ENCODE measurements at regions not wholly inside any gene's neighbourhood (a gene's known extent, or its start where the extent isn't known, plus 50 kb on each side); places are given as distances from the start of the nearest gene placed in this dataset.

GRCh38 chr2:128605421-128605820 lies 286.8 kb upstream of the HS6ST1 start:
- TF ChIP-seq EZH2phosphoT487 (IDR thresholded peaks at IDR 0.05; ENCODE audit: borderline replicate concordance, low read length) (no peak), EZH2 (IDR thresholded peaks at IDR 0.05; ENCODE audit: low read length, unreplicated experiment) (no peak)
- TF ChIP-seq, protein P1, sequence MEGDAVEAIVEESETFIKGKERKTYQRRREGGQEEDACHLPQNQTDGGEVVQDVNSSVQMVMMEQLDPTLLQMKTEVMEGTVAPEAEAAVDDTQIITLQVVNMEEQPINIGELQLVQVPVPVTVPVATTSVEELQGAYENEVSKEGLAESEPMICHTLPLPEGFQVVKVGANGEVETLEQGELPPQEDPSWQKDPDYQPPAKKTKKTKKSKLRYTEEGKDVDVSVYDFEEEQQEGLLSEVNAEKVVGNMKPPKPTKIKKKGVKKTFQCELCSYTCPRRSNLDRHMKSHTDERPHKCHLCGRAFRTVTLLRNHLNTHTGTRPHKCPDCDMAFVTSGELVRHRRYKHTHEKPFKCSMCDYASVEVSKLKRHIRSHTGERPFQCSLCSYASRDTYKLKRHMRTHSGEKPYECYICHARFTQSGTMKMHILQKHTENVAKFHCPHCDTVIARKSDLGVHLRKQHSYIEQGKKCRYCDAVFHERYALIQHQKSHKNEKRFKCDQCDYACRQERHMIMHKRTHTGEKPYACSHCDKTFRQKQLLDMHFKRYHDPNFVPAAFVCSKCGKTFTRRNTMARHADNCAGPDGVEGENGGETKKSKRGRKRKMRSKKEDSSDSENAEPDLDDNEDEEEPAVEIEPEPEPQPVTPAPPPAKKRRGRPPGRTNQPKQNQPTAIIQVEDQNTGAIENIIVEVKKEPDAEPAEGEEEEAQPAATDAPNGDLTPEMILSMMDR (conservative IDR thresholded peaks at IDR 0.05; ENCODE audit: low read depth, low read length) = no peak
- ATAC-seq (no peak), DNase-seq (no peak)
- H3K9me2 ChIP-seq (replicated peaks; ENCODE audit: low read length) = no peaks in the 10 kb centered on the region
- H3K79me2 ChIP-seq (ENCODE audit: low read length) = no peaks in the 10 kb centered on the region
- no peaks in the 10 kb centered on the region for H3K36me3 ChIP-seq (ENCODE audit: low read depth, low read length)
- peaks cover 12% of the 10 kb centered on the region for H3K27me3 ChIP-seq (ENCODE audit: low read length)
- H2AFZ ChIP-seq (ENCODE audit: low read length) = no peak overlapping the region
- intact Hi-C loops (cut with micrococcal nuclease) = no loop called here
- no peak overlapping the region for H3K27ac ChIP-seq (ENCODE audit: low read length)
- H3K9ac ChIP-seq (ENCODE audit: low read length) = no peak overlapping the region
- H3K9me3 ChIP-seq (ENCODE audit: low read length) = no peaks in the 10 kb centered on the region
- BruUV-seq (replicated peaks) = no TSS peak
- H3K4me3 ChIP-seq (ENCODE audit: low read length) = no peak overlapping the region
- no peaks in the 10 kb centered on the region for H3K4me1 ChIP-seq (ENCODE audit: insufficient read depth, low read length)
- CTCF ChIA-PET = no interaction called here
- POLR2A ChIA-PET (ENCODE audit: unreplicated experiment) = no interaction called here
- H3F3A ChIP-seq (ENCODE audit: low read length, unreplicated experiment) = no peaks in the 10 kb centered on the region
- H3K4me2 ChIP-seq (ENCODE audit: low read length) = no peak overlapping the region
- no peaks in the 10 kb centered on the region for H4K20me1 ChIP-seq (ENCODE audit: low read length)

GRCh38 chr2:128605931-128606330 lies 287.3 kb upstream of the HS6ST1 start:
- H3K9ac ChIP-seq (ENCODE audit: low read length) = no peak overlapping the region
- intact Hi-C loops (cut with micrococcal nuclease) = no loop called here
- no peak overlapping the region for H3K4me2 ChIP-seq (ENCODE audit: low read length)
- ChIA-PET POLR2A (ENCODE audit: unreplicated experiment) (no interaction called here), CTCF (no interaction called here)
- no peaks in the 10 kb centered on the region for H3K36me3 ChIP-seq (ENCODE audit: low read depth, low read length)
- H3K9me3 ChIP-seq (ENCODE audit: low read length) = no peaks in the 10 kb centered on the region
- no peak overlapping the region for H3K27ac ChIP-seq (ENCODE audit: low read length)
- no peaks in the 10 kb centered on the region for H3K9me2 ChIP-seq (replicated peaks; ENCODE audit: low read length)
- H3K79me2 ChIP-seq (ENCODE audit: low read length) = no peaks in the 10 kb centered on the region
- H2AFZ ChIP-seq (ENCODE audit: low read length) = no peak overlapping the region
- DNase-seq = no peak
- no peaks in the 10 kb centered on the region for H3K4me1 ChIP-seq (ENCODE audit: insufficient read depth, low read length)
- TF ChIP-seq EZH2phosphoT487 (IDR thresholded peaks at IDR 0.05; ENCODE audit: borderline replicate concordance, low read length) (no peak), EZH2 (IDR thresholded peaks at IDR 0.05; ENCODE audit: low read length, unreplicated experiment) (no peak)
- TF ChIP-seq, protein P1 (conservative IDR thresholded peaks at IDR 0.05; ENCODE audit: low read depth, low read length) = no peak
- H3K27me3 ChIP-seq (ENCODE audit: low read length) = peaks cover 16% of the 10 kb centered on the region
- ATAC-seq = no peak
- no peak overlapping the region for H3K4me3 ChIP-seq (ENCODE audit: low read length)
- H3F3A ChIP-seq (ENCODE audit: low read length, unreplicated experiment) = no peaks in the 10 kb centered on the region
- no peaks in the 10 kb centered on the region for H4K20me1 ChIP-seq (ENCODE audit: low read length)
- no TSS peak for BruUV-seq (replicated peaks)

- ATAC-seq (no peak), DNase-seq (no peak)
- BruUV-seq (replicated peaks) = no TSS peak
- no peak for TF ChIP-seq EZH2 (IDR thresholded peaks at IDR 0.05; ENCODE audit: low read length, unreplicated experiment)
- TF ChIP-seq, protein P1 (conservative IDR thresholded peaks at IDR 0.05; ENCODE audit: low read depth, low read length) = no peak
- no peak for TF ChIP-seq EZH2phosphoT487 (IDR thresholded peaks at IDR 0.05; ENCODE audit: borderline replicate concordance, low read length)
- intact Hi-C loops (cut with micrococcal nuclease) = no loop called here
- CTCF ChIA-PET = no interaction called here
- no peaks in the 10 kb centered on the region for H3K9me3 ChIP-seq (ENCODE audit: low read length)
- H3K9ac ChIP-seq (ENCODE audit: low read length) = no peak overlapping the region
- H4K20me1 ChIP-seq (ENCODE audit: low read length) = no peaks in the 10 kb centered on the region
- H3K27me3 ChIP-seq (ENCODE audit: low read length) = peaks cover 21% of the 10 kb centered on the region
- H3K9me2 ChIP-seq (replicated peaks; ENCODE audit: low read length) = no peaks in the 10 kb centered on the region
- no peaks in the 10 kb centered on the region for H3K79me2 ChIP-seq (ENCODE audit: low read length)
- no peaks in the 10 kb centered on the region for H3F3A ChIP-seq (ENCODE audit: low read length, unreplicated experiment)
- H3K4me3 ChIP-seq (ENCODE audit: low read length) = no peak overlapping the region
- H3K4me2 ChIP-seq (ENCODE audit: low read length) = no peak overlapping the region
- no peak overlapping the region for H3K27ac ChIP-seq (ENCODE audit: low read length)
- H3K4me1 ChIP-seq (ENCODE audit: insufficient read depth, low read length) = no peaks in the 10 kb centered on the region
- H3K36me3 ChIP-seq (ENCODE audit: low read depth, low read length) = no peaks in the 10 kb centered on the region
- POLR2A ChIA-PET (ENCODE audit: unreplicated experiment) = no interaction called here
- H2AFZ ChIP-seq (ENCODE audit: low read length) = no peak overlapping the region
These were observed 288.2 kb upstream of the HS6ST1 start for GRCh38 chr2:128606837-128607236.
